ENCODE measurements at regions not wholly inside any gene's neighbourhood (a gene's known extent, or its start where the extent isn't known, plus 50 kb on each side); places are given as distances from the start of the nearest gene placed in this dataset.

DNA sequence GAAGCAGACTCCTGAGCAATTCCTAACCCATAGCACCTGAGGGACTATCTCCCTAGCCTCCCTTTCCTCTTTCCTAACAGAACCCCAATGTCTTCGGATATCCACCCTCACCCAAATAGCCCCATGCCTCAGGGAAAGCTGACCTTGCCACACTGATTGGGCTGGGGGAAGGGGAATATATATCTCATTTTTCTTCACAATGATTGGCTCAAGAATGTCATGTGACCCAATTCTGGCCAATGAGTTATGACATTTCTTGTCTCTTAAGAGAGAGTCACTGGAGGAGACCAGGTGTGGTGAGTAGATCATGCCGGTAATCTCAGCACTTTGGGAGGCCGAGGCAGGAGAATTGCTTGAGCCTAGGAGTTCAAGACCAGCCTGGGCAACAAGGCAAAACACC is 71.9 kb upstream of the NLK start:
- no peak overlapping the region for H3K4me3 ChIP-seq (ENCODE audit: low read depth in 1 of 5, low read length in 5 of 5)
- peaks cover 0 to 6% (median 0%) of the 10 kb centered on the region in 5 donors for H3K9me3 ChIP-seq (ENCODE audit: control insufficient read depth in 5 of 5, low read length in 5 of 5)

DNA sequence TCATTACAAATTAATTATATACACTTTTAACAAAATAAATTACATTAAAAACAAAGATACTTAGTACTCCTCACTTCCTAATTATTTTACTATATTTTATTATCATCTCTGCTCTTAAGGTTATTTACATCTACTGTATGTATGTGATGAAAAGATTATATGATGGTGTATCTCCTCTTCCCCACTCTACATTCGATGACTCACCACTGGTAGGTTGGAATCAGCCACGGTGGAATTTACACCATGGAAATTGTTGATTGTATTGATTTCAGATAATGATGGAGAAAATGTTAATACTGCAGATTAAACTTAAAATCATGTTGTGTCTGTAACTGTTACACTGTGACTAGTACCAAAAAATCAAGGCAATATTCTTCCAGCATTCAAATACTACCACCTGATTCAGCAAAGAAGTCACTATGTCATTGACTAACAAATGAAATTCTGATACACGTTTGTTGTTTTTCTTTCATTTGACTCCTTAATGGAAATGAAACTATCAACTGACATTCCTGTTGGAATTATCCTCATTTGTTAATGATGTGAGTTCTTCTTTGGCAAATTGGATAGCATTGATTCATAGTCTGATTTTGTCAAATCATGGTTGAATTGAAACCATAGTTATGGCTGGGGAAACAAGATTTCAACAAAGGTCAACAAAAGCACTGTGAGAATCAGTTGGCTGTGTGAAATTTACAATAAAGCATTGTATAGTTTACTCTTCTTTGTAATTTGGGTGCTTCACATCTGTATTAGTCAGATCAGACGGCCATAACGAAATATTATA is 69.0 kb upstream of the NLK start:
- Histone ChIP-seq H3K4me3 (ENCODE audit: low read depth in 1 of 5, low read length in 5 of 5) (no peak overlapping the region), H3K9me3 (ENCODE audit: control insufficient read depth in 5 of 5, low read length in 5 of 5) (peaks cover 0 to 6% (median 0%) of the 10 kb centered on the region in 5 donors), H3K27ac (ENCODE audit: low read depth, low read length) (no peak overlapping the region), H3K4me1 (ENCODE audit: control insufficient read depth in 5 of 5, insufficient read depth in 5 of 5, low read length in 5 of 5) (peaks cover 0 to 3% (median 0%) of the 10 kb centered on the region in 5 donors), H3K36me3 (ENCODE audit: control insufficient read depth in 5 of 5, insufficient read depth in 5 of 5, low read length in 5 of 5) (no peaks in the 10 kb centered on the region), H3K27me3 (ENCODE audit: control insufficient read depth in 5 of 5, insufficient read depth in 4 of 5, low read length in 5 of 5) (peaks cover 0 to 4% (median 0%) of the 10 kb centered on the region in 5 donors), H3K9ac (ENCODE audit: low read length in 5 of 5) (no peak overlapping the region)

More for the DNA sequence above, 71.9 kb upstream of the NLK start:
- H3K27me3 ChIP-seq (ENCODE audit: control insufficient read depth in 5 of 5, insufficient read depth in 4 of 5, low read length in 5 of 5) = peaks cover 0 to 4% (median 0%) of the 10 kb centered on the region in 5 donors
- no peaks in the 10 kb centered on the region for H3K36me3 ChIP-seq (ENCODE audit: control insufficient read depth in 5 of 5, insufficient read depth in 5 of 5, low read length in 5 of 5)
- no peaks in the 10 kb centered on the region for H3K4me1 ChIP-seq (ENCODE audit: control insufficient read depth in 5 of 5, insufficient read depth in 5 of 5, low read length in 5 of 5)
- no peak overlapping the region for H3K9ac ChIP-seq (ENCODE audit: low read length in 5 of 5)
- no peak overlapping the region for H3K27ac ChIP-seq (ENCODE audit: low read depth, low read length)

DNA sequence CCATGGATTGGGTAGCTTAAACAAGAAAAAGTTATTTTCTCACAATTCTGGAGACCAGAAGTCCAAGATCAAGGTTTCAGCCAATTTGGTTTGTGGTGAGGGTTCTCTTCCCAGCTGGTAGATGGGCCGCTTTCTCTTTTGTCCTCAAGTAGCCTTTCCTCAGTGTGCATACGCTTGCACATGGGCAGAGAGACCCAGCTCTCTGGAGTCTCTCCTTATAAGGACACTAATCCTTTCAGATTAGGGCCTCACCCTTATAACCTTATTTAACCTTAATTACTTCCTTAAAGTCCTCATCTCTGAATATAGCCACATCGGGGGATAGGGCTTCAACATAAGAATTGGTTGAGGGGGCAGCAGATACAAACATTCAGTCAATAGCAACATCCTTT is 68.4 kb upstream of the NLK start:
- no peak overlapping the region for H3K9ac ChIP-seq (ENCODE audit: low read length in 5 of 5)

DNA sequence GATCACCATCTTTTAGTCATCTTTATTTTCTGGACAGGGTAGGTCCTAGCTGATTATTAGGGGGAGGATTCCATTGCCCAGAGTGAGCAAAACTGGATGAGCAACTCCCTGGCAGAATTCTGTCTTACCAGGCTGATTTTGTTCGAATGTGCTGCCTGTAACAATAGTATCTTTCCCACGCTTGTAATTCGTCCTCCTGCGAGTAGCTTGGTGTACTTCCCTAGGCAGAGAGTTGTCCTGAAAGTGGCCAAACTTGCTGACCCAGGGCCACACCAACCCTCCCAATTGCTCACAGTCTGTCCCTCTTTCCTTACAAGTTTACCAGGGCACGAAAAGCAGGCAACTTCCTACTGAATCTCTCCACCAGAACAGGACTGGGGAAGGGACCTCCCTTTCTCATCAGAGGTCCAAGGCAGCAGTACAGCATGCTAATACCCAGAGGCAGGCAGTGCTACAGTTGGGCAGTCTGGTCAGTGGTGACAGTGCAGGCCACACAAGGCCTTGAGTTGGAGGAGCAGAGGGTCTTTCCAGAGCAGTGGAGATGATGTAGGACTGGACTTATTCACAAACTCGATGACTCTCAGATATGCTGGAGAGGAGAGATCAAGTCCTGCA is 67.8 kb upstream of the NLK start:
- Histone ChIP-seq H3K9ac (ENCODE audit: low read length in 5 of 5) (no peak overlapping the region), H3K27ac (ENCODE audit: low read depth, low read length) (no peak overlapping the region), H3K27me3 (ENCODE audit: control insufficient read depth in 5 of 5, insufficient read depth in 4 of 5, low read length in 5 of 5) (peaks cover 0 to 4% (median 0%) of the 10 kb centered on the region in 5 donors), H3K9me3 (ENCODE audit: control insufficient read depth in 5 of 5, low read length in 5 of 5) (peaks cover 0 to 6% (median 0%) of the 10 kb centered on the region in 5 donors), H3K4me1 (ENCODE audit: control insufficient read depth in 5 of 5, insufficient read depth in 5 of 5, low read length in 5 of 5) (peaks cover 0 to 8% (median 0%) of the 10 kb centered on the region in 5 donors), H3K36me3 (ENCODE audit: control insufficient read depth in 5 of 5, insufficient read depth in 5 of 5, low read length in 5 of 5) (no peaks in the 10 kb centered on the region), H3K4me3 (ENCODE audit: low read depth in 1 of 5, low read length in 5 of 5) (no peak overlapping the region)

More for the DNA sequence above, 68.4 kb upstream of the NLK start:
- H3K4me1 ChIP-seq (ENCODE audit: control insufficient read depth in 5 of 5, insufficient read depth in 5 of 5, low read length in 5 of 5) = peaks cover 0 to 6% (median 0%) of the 10 kb centered on the region in 5 donors
- H3K4me3 ChIP-seq (ENCODE audit: low read depth in 1 of 5, low read length in 5 of 5) = no peak overlapping the region
- peaks cover 0 to 6% (median 0%) of the 10 kb centered on the region in 5 donors for H3K9me3 ChIP-seq (ENCODE audit: control insufficient read depth in 5 of 5, low read length in 5 of 5)
- no peak overlapping the region for H3K27ac ChIP-seq (ENCODE audit: low read depth, low read length)
- H3K27me3 ChIP-seq (ENCODE audit: control insufficient read depth in 5 of 5, insufficient read depth in 4 of 5, low read length in 5 of 5) = peaks cover 0 to 4% (median 0%) of the 10 kb centered on the region in 5 donors
- H3K36me3 ChIP-seq (ENCODE audit: control insufficient read depth in 5 of 5, insufficient read depth in 5 of 5, low read length in 5 of 5) = no peaks in the 10 kb centered on the region

DNA sequence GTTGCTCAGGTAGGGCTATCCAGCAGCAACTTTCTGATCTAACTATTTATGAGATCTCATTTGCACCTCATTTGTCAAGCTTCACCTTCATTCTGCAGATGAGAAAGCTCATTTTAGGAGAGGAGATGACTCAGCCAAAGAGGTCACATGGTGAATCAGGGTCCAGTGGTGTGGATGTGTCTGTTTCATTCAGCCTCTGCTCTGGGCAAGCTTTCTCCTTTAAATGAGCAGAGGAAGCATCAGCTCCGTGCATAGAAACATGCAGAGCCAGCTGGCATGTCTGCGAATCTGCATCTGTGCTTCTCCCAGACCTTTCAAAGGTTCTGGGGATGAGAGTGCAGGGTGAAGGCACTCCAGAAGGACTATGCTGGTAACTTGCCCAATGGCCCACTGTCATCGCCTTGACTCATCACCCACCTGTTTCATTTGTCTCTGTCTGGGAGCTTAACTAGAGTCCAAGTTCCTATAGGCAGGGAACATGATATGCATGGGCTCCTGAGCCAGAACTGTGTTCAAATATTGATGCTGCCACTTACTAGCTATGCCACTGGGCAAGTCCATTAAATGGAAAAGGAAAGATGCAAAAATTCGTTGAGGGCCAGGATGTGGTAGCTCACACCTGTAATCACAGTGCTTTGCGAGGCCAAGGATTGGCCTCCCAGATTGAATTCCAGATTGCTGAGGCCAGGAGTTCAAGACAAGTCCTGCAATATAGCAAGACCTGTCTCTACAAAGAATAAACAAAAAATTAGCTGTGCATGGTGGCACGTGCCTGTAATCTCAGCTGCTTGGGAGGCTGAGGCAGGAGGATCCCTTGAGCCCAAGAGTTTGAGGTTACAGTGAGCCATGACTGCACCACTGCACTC is 67.1 kb upstream of the NLK start:
- Histone ChIP-seq H3K36me3 (ENCODE audit: control insufficient read depth in 5 of 5, insufficient read depth in 5 of 5, low read length in 5 of 5) (no peaks in the 10 kb centered on the region), H3K9me3 (ENCODE audit: control insufficient read depth in 5 of 5, low read length in 5 of 5) (peaks cover 0 to 6% (median 0%) of the 10 kb centered on the region in 5 donors), H3K9ac (ENCODE audit: low read length in 5 of 5) (no peak overlapping the region), H3K27ac (ENCODE audit: low read depth, low read length) (no peak overlapping the region), H3K4me1 (ENCODE audit: control insufficient read depth in 5 of 5, insufficient read depth in 5 of 5, low read length in 5 of 5) (peaks cover 0 to 8% (median 0%) of the 10 kb centered on the region in 5 donors), H3K4me3 (ENCODE audit: low read depth in 1 of 5, low read length in 5 of 5) (no peak overlapping the region), H3K27me3 (ENCODE audit: control insufficient read depth in 5 of 5, insufficient read depth in 4 of 5, low read length in 5 of 5) (peaks cover 0 to 2% (median 0%) of the 10 kb centered on the region in 5 donors)

DNA sequence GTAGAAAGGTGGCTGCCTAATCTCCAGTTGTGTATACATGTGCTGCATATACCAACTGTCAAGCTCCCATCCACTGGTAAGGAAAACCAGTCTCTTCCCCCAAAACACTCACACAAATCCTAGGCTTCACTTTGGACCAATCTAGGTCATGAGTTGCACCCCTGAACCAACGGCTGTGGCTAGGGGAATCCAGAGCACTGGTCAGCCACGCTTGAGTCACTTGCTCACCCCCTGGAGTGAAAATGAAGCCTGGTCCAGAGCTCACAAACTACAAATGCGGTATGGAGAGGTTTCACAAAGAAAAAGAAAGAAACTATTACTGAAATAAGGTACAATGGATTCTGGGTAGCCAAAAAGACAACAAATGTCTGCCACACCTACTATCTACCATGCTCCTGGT is 66.1 kb upstream of the NLK start:
- H3K27ac ChIP-seq (ENCODE audit: low read depth, low read length) = no peak overlapping the region
- H3K27me3 ChIP-seq (ENCODE audit: control insufficient read depth in 5 of 5, insufficient read depth in 4 of 5, low read length in 5 of 5) = no peaks in the 10 kb centered on the region
- peaks cover 0 to 6% (median 0%) of the 10 kb centered on the region in 5 donors for H3K9me3 ChIP-seq (ENCODE audit: control insufficient read depth in 5 of 5, low read length in 5 of 5)
- no peak overlapping the region for H3K4me3 ChIP-seq (ENCODE audit: low read depth in 1 of 5, low read length in 5 of 5)
- no peak overlapping the region for H3K9ac ChIP-seq (ENCODE audit: low read length in 5 of 5)
- H3K4me1 ChIP-seq (ENCODE audit: control insufficient read depth in 5 of 5, insufficient read depth in 5 of 5, low read length in 5 of 5) = peaks cover 0 to 13% (median 0%) of the 10 kb centered on the region in 5 donors
- H3K36me3 ChIP-seq (ENCODE audit: control insufficient read depth in 5 of 5, insufficient read depth in 5 of 5, low read length in 5 of 5) = no peaks in the 10 kb centered on the region

DNA sequence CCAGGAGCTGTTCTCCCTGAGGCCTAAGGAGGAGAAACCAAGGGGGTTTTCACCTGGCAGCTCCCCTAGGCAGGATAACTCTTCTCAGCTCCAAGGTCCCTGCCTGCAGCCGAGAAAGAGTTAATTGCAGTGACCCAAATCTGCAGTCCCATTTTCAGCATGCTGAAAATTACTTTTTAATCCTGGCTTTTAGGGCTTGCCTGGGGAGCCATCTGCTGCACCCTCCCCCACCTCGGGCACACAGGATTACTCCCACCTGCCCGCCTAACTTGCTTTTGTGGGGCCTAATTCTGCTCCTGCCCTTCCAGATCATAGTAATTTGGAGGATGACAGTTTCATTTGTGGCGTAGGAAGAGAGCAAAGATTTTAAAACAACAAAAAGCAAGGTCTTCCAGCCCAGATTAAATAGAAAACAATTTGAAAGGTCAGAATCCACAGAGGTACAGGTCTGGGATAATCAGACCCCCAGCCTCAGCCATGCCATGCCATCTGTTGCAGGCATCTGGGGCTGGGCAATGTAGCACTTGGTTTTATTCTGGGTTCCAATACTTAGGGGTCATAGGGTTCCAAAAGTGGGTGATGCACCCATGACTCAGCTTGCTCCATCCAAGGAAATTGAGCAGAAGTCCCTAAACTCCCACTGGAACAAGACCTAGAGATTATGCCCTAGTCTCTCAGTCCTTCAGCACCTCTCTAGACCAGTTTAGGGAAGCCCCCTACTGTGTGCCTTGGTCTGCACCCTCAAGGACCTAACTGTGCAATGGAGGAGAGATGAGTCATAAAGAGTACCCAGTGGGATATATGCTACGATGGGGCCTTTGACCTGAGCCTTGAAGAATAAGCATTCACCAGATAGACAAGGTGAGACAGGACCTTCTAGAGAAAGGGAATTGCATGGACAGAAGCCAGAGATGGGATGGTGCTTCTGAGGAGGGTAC is 64.5 kb upstream of the NLK start:
- H3K36me3 ChIP-seq (ENCODE audit: control insufficient read depth in 5 of 5, insufficient read depth in 5 of 5, low read length in 5 of 5) = no peaks in the 10 kb centered on the region
- H3K27ac ChIP-seq (ENCODE audit: low read depth, low read length) = no peak overlapping the region
- H3K27me3 ChIP-seq (ENCODE audit: control insufficient read depth in 5 of 5, insufficient read depth in 4 of 5, low read length in 5 of 5) = no peaks in the 10 kb centered on the region
- H3K9me3 ChIP-seq (ENCODE audit: control insufficient read depth in 5 of 5, low read length in 5 of 5) = peaks cover 0 to 6% (median 0%) of the 10 kb centered on the region in 5 donors
- H3K9ac ChIP-seq (ENCODE audit: low read length in 5 of 5) = no peak overlapping the region
- H3K4me3 ChIP-seq (ENCODE audit: low read depth in 1 of 5, low read length in 5 of 5) = no peak overlapping the region
- peaks cover 0 to 26% (median 0%) of the 10 kb centered on the region in 5 donors for H3K4me1 ChIP-seq (ENCODE audit: control insufficient read depth in 5 of 5, insufficient read depth in 5 of 5, low read length in 5 of 5)

DNA sequence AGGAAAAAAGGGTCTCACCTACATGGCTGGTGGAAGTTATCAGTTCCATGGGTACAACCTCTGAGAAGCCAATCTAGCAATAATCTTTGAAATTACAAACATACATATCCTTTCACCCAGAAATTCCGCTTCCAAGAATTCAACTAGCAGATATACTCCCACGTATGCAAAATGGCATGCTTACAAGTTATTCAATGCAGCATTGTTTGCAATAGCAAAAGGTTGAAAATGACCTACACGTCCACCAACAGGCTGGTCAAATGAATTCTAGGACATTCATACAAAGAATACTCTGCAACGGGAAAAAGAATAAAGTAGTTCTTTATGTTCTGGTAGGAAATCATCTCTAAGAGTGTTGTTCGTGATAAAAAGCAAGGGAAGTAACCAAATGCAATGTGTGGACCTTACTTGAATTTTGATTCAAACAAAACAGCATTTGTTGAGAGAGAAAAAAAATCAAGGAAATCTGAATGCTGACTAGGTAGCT is 63.7 kb upstream of the NLK start:
- H3K9ac ChIP-seq (ENCODE audit: low read length in 5 of 5) = no peak overlapping the region
- H3K4me1 ChIP-seq (ENCODE audit: control insufficient read depth in 5 of 5, insufficient read depth in 5 of 5, low read length in 5 of 5) = peaks cover 0 to 33% (median 0%) of the 10 kb centered on the region in 5 donors
- no peak overlapping the region for H3K27ac ChIP-seq (ENCODE audit: low read depth, low read length)
- no peaks in the 10 kb centered on the region for H3K27me3 ChIP-seq (ENCODE audit: control insufficient read depth in 5 of 5, insufficient read depth in 4 of 5, low read length in 5 of 5)
- H3K4me3 ChIP-seq (ENCODE audit: low read depth in 1 of 5, low read length in 5 of 5) = no peak overlapping the region
- peaks cover 0 to 6% (median 0%) of the 10 kb centered on the region in 5 donors for H3K9me3 ChIP-seq (ENCODE audit: control insufficient read depth in 5 of 5, low read length in 5 of 5)
- no peaks in the 10 kb centered on the region for H3K36me3 ChIP-seq (ENCODE audit: control insufficient read depth in 5 of 5, insufficient read depth in 5 of 5, low read length in 5 of 5)

DNA sequence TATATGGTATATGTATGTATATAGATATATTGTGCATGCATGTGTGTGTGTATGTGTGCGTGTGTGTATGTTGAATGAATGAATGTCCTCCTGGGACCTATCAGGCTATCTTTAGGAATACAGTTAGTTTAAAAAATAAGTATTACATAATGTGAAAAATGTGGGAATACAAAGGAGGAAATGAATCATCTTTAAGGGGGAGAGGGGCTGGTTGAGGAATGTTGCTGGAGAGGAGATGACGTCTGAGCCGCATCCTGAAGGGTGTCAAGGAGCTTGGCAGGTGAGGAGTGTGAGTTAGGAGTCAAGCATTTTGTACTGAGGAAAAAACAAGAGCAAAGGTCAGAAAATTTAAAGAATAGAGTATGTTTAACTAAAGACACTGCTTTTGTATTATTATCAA is 62.4 kb upstream of the NLK start:
- H3K9ac ChIP-seq (ENCODE audit: low read length in 5 of 5) = no peak overlapping the region
- no peaks in the 10 kb centered on the region for H3K9me3 ChIP-seq (ENCODE audit: control insufficient read depth in 5 of 5, low read length in 5 of 5)
- H3K27ac ChIP-seq (ENCODE audit: low read depth, low read length) = peak overlapping the region; percentile 29
- H3K27me3 ChIP-seq (ENCODE audit: control insufficient read depth in 5 of 5, insufficient read depth in 4 of 5, low read length in 5 of 5) = peaks cover 0 to 5% (median 0%) of the 10 kb centered on the region in 5 donors
- H3K4me1 ChIP-seq (ENCODE audit: control insufficient read depth in 5 of 5, insufficient read depth in 5 of 5, low read length in 5 of 5) = peaks cover 0 to 46% (median 0%) of the 10 kb centered on the region in 5 donors
- H3K4me3 ChIP-seq (ENCODE audit: low read depth in 1 of 5, low read length in 5 of 5) = no peak overlapping the region
- no peaks in the 10 kb centered on the region for H3K36me3 ChIP-seq (ENCODE audit: control insufficient read depth in 5 of 5, insufficient read depth in 5 of 5, low read length in 5 of 5)

Measured in subcutaneous abdominal adipose tissue (tissue), 5 donors.